ENCODE measurements at regions not wholly inside any gene's neighbourhood (a gene's known extent, or its start where the extent isn't known, plus 50 kb on each side); places are given as distances from the start of the nearest gene placed in this dataset.
A peak's percentile ranks its signal among the peaks of the same experiment; 100 is the strongest.

DNA sequence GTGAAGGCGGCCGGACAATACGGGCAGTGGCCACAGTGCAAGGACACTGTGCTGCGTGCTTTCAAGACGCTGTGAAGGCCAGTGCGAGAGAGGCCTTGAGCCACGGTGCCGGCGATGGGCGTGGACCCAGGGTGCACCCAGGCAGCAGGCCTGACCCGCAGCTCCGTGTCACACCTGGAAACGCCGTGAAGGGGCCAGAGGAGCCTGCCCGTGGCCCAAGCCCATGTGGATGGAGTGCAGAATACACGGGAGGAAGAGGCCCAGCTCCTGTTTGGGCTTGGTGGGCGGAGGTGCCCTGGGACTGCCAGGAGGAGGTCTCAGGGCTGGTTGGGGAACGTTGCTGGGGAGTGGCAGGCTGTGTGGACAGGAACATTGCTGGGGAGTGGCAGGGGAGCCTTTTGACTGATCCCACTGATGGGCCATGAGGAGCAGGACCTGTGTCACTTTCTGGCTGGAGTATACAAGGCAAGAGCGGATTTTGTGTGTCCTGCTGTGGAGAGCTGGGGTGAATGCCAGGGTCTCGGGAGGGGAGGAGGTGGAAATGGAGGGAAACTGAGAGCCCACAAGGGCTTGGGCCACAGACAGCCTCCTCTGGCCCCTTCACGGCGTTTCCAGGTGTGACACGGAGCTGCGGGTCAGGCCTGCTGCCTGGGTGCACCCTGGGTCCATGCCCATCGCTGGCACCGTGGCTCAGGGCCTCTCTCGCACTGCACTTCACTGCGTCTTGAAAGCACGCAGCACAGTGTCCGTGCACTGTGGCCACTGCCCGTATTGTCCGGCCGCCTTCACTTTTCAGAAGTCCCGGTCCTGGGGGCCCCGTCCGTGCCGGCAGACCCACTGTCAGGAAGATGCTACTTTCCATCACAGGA lies 925.4 kb downstream of the BRD1 start:
- in situ Hi-C loops (cut with HindIII; ENCODE audit: low pct_unique_long_range_greater_than_20kb, low sequenced_read_pairs): no loop called here
- no peak for DNase-seq (ENCODE audit: low read depth, low spot score)

DNA sequence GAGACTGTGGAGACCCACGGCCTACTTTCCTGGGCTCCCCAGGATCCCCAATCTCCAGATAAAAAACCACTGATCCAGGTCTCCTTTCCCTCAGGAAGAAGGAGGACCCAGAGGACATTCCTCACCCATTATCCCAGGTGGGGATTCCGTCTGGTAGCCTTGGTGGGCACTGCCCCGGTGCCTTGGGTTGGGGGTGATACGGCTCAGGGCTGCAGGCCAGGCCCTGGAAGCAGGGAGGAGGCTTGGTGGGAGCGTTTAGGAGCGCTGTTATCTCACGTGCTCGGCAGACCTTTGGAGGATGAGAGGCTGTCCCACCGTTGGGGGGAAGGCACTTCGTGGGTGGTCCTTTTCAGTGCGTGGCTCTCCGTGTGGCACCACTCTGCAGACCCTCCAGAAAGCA lies 926.3 kb downstream of the BRD1 start:
- in situ Hi-C loops (cut with HindIII; ENCODE audit: low pct_unique_long_range_greater_than_20kb, low sequenced_read_pairs): no loop called here
- no peak for DNase-seq (ENCODE audit: low read depth, low spot score)

DNA sequence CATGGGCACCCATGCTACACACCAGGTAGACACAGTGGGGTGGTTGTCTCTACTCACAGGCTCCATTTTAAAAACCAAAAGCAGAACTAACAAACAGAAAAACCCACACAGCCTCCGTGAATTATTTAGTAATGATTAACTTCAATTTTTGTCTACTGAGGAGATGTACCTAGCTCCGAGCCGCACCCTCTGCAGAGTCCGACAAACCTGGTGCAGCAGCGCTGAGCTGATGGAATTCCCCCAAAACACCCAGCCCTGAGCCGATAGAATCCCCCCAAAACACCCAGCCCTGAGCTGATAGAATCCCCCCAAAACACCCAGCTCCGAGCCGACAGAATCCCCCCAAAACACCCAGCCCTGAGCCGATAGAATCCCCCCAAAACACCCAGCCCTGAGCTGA lies 927.0 kb downstream of the BRD1 start:
- in situ Hi-C loops (cut with HindIII; ENCODE audit: low pct_unique_long_range_greater_than_20kb, low sequenced_read_pairs): no loop called here
- no peak for DNase-seq (ENCODE audit: low read depth, low spot score)

DNA sequence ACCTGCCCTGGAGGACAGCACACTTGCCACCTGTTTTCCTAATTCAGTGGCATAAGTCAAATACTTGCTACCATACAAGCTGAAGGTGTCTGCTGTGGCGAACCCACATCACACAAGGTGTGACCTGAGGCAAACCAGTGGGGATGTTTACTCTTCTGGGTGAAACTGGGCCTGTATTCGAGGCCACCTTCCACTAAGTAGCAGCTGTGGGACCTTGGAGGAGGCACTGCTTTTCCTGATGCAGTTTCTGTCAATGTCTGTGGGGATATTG lies 927.4 kb downstream of the BRD1 start:
- in situ Hi-C loops (cut with HindIII; ENCODE audit: low pct_unique_long_range_greater_than_20kb, low sequenced_read_pairs): no loop called here
- DNase-seq (ENCODE audit: low read depth, low spot score): no peak

DNA sequence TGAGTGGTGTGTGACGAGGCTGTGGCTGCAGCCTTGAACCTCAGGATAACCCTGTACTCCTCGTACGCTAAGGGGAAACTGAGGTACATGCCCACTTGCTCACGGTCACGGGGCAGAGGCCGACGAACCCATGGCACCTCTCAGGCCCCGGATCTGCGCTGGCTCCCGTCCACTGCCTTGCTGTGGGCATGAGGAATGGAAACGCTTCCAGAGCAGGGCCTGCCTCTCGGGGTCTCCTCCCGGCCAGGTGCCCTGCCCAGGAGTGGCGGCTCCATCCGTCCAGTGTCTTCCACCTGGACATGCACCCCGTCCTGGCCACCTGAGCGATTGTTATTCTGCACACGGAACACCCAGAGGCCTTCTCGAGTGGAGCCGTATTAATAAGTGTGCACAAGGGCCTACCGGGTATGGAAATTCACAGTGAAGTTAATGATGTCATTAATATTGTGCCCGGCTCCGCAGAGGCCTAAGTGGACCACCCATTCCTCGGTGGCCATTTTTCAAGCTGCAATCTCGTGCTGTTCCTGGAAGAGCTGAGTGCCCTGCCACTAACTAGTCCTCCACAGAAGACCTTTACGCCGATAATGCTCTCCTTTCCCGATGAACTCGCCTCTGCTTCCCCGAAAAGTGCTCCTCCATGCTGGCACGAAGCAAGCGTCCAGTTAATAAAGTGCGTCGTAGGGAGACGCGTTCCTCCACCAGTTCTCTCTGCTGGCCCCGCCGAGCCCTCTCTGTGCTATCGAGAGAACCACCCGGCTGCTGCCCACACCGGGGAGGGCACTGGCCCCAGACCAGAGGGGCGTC lies 927.9 kb downstream of the BRD1 start:
- in situ Hi-C loops (cut with HindIII; ENCODE audit: low pct_unique_long_range_greater_than_20kb, low sequenced_read_pairs): no loop called here
- no peak for DNase-seq (ENCODE audit: low read depth, low spot score)

DNA sequence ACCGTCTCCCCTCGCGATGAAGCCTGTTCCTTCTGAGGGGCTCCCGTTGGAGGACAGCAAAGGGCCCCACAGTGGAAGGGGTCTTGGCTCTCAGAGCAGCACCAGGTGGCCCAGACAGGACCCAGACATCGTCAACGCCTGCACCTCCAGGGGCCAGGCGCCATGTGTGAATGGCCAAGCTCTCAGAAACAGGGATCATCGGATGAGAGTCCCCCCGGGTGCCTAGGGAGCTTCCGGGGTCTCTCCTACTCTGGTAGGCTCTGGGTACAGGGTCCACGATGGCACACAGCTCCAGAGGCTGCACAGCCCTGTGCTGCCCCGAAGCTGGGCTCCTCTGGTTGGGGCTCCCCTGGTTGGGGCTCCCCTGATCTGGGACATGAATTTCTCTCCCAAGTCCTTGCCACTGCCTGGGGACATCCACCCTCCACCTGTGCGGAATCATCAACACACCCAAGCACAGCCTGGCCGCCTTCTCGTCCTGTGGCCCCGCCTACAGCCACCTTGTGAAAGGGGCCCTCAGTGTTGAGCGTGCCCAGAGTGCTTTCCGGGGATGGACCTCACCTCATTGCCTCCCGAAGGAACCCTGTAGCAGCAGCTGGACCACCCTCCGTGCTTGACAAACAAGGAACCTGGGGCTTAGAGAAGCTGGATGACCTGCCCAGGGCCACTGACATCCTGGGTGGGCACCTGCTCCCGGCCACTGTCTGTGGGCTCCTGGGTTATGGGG lies 929.0 kb downstream of the BRD1 start:
- in situ Hi-C loops (cut with HindIII; ENCODE audit: low pct_unique_long_range_greater_than_20kb, low sequenced_read_pairs): no loop called here
- no peak for DNase-seq (ENCODE audit: low read depth, low spot score)

DNA sequence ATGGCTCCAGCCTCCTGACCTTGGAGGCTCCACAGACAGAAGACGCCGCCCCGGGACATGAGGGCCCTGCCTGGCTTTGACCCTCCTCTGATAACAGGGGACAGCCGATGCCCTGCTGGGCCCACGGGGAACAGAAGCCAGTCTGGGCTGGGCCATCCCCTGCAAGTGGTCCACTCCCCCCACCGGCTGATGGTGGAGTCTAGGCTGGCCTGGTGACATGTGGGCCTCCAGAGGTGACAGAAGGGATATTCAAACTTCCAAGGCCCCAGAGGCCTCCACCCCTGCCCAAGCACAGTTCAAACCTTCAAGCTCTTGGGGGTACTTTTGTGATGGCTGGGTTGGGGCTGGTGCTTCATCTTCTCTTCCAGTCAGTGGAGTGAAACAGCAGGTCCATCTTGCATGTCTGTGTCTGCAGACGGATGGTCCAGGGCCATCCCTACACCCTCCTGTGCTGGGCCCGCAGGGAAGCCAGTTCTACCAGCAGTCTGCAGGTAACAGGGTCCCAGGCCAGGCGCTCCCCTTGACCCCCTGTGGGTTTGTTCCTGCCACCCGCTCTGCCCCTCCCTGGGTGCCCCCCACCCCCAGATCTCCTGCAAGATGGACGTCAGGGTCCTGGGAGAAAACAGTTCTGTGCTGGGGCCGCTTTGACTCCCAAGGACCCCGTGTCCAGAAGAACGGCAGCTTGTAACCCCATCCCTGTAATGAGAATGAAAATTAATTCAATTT lies 929.9 kb downstream of the BRD1 start:
- DNase-seq (ENCODE audit: low read depth, low spot score): no peak
- in situ Hi-C loops (cut with HindIII; ENCODE audit: low pct_unique_long_range_greater_than_20kb, low sequenced_read_pairs): no loop called here

DNA sequence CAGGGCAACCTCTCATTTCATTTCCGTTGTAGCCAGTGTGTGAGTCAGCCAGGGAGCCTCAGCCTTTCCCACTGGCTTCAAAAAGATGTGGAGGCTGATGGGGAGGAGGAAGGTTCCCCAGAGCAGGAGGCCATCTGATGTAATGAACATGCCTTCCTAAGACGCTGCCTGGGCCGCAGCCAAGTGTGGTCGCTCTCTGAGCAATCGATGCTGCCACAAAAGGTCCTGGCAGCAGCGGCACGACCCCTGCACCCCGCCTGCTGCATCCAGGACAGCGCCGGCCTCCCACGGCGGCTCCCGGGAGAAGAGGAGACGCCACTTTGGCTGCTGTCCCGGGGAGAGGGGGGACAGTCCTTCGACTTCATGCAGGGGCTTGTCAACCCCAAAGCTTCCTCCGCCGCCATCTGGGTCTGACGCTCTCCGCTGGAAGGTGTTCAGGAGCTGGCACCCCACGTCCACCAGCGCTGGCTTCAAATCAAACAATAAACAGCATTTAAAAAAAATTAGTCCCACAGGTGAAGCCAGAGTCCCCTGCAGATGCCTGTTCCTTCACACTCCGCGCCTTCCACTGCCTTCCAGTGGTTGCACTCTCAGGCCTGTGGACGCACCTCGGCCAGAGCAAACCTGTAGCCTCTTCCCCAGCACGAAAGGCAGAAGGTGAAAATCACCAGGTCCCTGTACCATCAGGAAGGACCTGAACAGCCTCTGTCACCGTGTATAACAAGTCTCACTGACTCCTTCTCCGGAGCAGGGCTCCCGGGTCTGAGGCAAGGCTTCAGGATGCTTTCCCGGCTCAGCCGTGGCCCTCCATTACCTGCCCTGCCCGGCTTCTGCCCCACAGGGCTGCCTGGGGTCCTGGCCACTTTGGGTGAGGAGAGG lies 930.7 kb downstream of the BRD1 start:
- in situ Hi-C loops (cut with HindIII; ENCODE audit: low pct_unique_long_range_greater_than_20kb, low sequenced_read_pairs): no loop called here
- no peak for DNase-seq (ENCODE audit: low read depth, low spot score)

DNA sequence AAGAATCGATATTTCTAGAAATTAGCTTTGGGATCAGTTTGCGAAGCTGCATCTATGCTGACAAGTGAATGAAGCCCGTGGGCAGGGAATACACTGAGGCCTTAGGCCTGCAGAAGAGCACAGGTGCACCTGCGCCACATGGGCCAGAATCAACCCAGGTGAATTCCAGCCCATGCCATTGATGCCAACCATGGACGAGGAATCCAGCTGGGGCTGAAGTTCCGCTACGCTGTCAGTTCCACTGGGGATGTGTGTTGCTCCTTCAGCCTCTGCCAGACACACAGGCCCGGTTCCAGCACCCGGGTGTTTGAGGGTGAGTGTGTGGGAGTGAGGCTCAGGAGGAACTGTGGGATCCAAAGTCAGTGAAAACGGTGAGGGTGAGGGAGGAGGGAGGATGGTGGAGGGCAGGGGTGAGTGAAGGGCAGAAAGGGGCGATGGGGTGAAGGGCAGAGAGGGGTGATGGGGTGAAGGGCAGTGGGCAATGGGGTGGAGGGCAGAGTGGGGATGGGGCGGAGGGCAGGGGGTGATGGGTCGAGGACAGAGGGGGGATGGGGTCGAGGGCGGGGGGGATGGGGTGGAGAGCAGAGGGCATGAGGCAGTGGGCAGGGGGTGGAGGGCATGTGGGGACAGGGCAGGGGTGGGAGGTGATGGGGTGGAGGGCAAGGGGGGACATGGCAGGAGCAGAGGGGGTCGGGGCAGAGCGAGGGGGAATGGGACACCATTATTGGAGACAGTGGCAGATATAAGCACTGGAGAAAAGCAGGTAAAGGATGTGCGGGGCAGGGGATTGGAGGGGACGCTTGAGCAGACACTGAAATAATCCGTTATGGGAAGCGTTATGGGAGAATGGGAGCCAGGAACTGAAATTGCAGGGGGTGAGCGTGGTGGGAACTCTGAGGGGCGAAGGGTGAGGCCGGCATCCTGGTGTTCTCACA lies 931.6 kb downstream of the BRD1 start:
- in situ Hi-C loops (cut with HindIII; ENCODE audit: low pct_unique_long_range_greater_than_20kb, low sequenced_read_pairs): no loop called here
- DNase-seq (ENCODE audit: low read depth, low spot score): no peak

DNA sequence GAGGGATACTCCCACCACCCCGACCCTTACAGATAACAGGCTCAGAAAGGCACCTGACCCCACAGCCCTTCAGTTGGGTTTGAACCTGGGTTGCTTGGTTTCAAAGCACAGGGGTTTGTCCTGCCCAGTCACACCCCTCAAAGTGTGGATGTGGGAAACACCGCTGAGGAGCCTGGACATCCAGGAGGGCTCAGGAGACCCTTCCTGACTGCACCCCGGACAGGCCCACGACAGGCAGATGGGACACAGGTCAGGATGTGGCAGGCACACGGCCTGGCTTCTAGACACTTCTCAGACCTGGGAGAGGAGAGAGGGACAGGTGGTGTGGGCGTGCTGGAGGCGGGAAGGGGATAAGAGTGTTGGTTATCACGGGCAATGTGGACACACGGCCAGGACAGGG lies 932.3 kb downstream of the BRD1 start:
- no peak for DNase-seq (ENCODE audit: low read depth, low spot score)
- in situ Hi-C loops (cut with HindIII; ENCODE audit: low pct_unique_long_range_greater_than_20kb, low sequenced_read_pairs): no loop called here

DNA sequence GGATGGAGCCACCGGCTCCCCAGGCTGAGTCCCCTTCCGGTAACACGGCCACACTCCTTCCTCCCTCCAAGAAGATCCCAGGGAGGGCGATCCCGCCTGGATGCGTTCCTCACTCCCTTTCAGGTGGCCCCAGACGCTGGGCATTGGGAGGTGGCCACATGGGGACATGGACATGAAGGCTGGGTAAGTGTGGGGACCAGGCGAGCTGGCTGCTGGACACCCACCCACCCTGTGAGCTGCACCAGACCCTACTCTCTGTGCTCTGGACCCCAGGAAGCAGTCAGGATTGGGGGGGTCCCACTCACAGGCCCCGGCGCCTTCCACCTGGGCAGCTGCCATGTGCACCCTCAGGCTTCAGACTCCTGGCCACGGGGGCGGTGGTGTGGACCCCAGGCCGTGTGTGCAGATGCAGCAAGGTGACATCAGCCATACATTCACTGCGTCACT lies 932.8 kb downstream of the BRD1 start:
- no peak for DNase-seq (ENCODE audit: low read depth, low spot score)

DNA sequence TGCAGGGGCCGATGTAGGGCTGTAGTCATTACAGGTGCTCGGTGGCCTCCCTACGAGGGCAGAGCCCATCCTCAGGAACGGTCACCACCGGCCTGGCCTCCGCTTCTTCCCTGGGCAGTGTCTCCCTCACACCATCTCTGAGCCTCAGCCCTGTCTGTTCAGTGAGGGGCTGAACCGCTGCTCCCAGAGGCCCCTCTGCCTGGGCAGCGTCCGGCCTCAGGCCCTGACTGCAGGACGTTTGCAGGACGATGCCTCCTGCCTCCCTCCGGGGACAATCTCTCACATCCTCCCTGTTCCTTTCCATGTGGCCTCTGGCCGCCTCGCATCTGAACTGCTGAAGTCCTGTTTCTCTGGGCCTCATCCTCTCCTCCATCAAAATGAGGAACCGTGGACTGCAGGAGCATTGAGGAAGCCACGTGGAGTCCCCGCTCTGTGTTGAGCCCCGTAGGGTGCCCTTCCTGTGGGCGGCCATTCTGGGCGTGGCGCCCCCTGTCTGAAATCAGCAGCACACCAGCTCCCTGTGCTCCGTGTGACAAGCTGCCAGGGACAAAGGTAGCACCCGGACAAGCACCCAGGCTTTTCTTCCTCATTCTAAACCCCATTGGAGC lies 933.5 kb downstream of the BRD1 start:
- peak; percentile 24 for DNase-seq (ENCODE audit: low read depth, low spot score)
- in situ Hi-C loops (cut with HindIII; ENCODE audit: low pct_unique_long_range_greater_than_20kb, low sequenced_read_pairs): no loop called here

More for the DNA sequence above, 932.8 kb downstream of the BRD1 start:
- in situ Hi-C loops (cut with HindIII; ENCODE audit: low pct_unique_long_range_greater_than_20kb, low sequenced_read_pairs): no loop called here

DNA sequence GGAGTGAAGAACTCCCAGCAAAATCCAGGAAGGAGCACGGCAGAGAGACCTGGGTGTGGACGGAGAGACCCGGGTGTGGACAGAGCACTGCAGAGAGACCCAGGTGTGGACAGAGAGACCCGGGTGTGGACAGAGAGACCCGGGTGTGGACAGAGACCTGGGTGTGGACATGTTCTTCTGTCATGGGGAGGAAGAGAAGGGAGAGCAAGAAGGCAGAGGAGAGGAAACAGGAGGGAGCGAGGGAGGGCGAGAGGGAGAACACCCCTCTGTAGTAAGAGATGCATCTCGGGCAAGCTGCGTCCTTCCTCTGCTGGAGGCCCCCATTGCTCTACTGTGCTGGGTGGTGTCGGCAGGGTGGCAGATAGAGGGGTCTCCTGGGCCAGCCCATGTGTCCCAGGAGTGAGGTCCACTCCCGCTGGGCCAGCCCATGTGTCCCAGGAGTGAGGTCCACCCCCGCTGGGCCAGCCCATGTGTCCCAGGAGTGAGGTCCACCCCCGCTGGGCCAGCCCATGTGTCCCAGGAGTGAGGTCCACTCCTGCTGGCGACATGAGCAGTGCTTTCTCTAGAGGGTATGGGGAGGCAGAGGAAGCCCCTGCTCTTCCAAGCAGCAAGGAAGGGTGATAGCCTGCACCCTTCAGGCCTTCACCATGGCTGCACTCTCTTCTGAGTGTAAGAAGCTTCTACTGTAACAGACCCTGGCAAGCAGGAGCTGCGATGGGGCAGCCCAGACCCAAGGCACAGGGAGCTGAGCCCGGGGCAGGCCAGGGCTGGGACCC lies 934.2 kb downstream of the BRD1 start:
- in situ Hi-C loops (cut with HindIII; ENCODE audit: low pct_unique_long_range_greater_than_20kb, low sequenced_read_pairs): no loop called here
- no peak for DNase-seq (ENCODE audit: low read depth, low spot score)

DNA sequence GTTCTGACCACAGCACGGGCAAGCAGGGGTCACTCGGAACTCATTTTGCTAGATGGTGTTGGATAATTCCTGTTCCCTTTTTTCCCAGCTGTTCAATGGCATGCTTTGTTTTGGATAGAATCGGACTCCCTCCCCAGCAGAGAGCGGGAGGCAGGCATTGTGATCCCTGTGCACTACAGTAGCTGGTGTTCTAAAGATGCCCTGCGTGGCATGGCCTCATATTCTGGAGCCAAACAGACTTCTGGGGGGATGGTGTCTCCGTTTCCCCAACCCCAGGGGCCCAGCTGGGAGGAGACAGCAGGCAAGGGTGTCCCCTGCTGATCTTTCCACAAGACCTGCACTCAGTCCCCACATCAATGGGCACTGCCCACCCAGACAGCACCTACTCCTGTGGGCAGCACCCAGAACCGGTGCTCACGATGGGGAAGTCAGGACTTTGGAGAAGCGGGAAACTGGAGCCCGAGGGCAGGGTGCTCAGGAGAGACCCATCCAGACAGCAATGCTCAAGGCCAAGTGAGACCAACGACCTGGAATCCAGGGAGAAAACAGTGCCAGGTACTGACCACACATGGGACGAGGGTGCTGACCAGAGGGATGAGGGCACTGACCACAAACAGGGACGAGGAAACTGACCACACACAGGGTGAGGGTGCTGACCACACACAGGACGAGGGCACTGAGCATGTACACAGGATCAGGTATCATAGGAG lies 934.9 kb downstream of the BRD1 start:
- in situ Hi-C loops (cut with HindIII; ENCODE audit: low pct_unique_long_range_greater_than_20kb, low sequenced_read_pairs): no loop called here
- DNase-seq (ENCODE audit: low read depth, low spot score): no peak

All from SK-MEL-5 (cell line).